SK-N-MC (cell line): ENCODE measurements at regions not wholly inside any gene's neighbourhood (a gene's known extent, or its start where the extent isn't known, plus 50 kb on each side); places are given as distances from the start of the nearest gene placed in this dataset.

Experiments used
- EZH2 ChIP-seq: fragments of 200-600 bp; sonication (generic); IDR thresholded peaks from one replicate; pipeline ENCODE4 v1.6.1; 2017; ENCODE audit warnings: antibody characterized with exemption
- POLR2AphosphoS5 ChIP-seq: IDR thresholded peaks from 2 replicates; pipeline ENCODE4 v1.6.1; 2012; ENCODE audit warnings: mild to moderate bottlenecking, low read depth, low read length, borderline replicate concordance

- TF ChIP-seq POLR2AphosphoS5: no peak
- no peak for TF ChIP-seq EZH2
Measured at GRCh38 chr7:33802600-33802999, 102.7 kb upstream of the BMPER start.
